ENCODE measurements at regions not wholly inside any gene's neighbourhood (a gene's known extent, or its start where the extent isn't known, plus 50 kb on each side); places are given as distances from the start of the nearest gene placed in this dataset.
"Not testable (repeated sequence)": the region's sequence is repeated elsewhere in the genome, so short reads cannot be mapped to it uniquely, and the experiment has no call there.

- TF ChIP-seq, protein P1, sequence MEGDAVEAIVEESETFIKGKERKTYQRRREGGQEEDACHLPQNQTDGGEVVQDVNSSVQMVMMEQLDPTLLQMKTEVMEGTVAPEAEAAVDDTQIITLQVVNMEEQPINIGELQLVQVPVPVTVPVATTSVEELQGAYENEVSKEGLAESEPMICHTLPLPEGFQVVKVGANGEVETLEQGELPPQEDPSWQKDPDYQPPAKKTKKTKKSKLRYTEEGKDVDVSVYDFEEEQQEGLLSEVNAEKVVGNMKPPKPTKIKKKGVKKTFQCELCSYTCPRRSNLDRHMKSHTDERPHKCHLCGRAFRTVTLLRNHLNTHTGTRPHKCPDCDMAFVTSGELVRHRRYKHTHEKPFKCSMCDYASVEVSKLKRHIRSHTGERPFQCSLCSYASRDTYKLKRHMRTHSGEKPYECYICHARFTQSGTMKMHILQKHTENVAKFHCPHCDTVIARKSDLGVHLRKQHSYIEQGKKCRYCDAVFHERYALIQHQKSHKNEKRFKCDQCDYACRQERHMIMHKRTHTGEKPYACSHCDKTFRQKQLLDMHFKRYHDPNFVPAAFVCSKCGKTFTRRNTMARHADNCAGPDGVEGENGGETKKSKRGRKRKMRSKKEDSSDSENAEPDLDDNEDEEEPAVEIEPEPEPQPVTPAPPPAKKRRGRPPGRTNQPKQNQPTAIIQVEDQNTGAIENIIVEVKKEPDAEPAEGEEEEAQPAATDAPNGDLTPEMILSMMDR (IDR thresholded peaks at IDR 0.05; ENCODE audit: borderline replicate concordance, extremely low read depth, low read length, poor library complexity, severe bottlenecking) = not testable (repeated sequence)
- not testable (repeated sequence) for TF ChIP-seq EZH2 (IDR thresholded peaks at IDR 0.05; ENCODE audit: borderline replicate concordance, low read depth, low read length, severe bottlenecking)
These were observed 1672.3 kb downstream of the SPATA31A7 start for GRCh38 chr9:62862180-62862579.

Data from DND-41 (cell line).